Osteocyte (in vitro differentiated cells): ENCODE measurements at regions not wholly inside any gene's neighbourhood (a gene's known extent, or its start where the extent isn't known, plus 50 kb on each side); places are given as distances from the start of the nearest gene placed in this dataset.

Experiments
- DNase-seq: peaks from one replicate; pipeline ENCODE4 v3.0.0; 2021; ENCODE audit warnings: mixed read lengths; ENCODE audit not compliant: unreplicated experiment; ENCODE audit errors: extremely low spot score
- H3K27ac Mint-ChIP-seq: one replicate; pipeline ENCODE4 v1.8.0; 2021; ENCODE audit warnings: mild to moderate bottlenecking, mixed read lengths; ENCODE audit not compliant: unreplicated experiment
- H3K27me3 Mint-ChIP-seq: one replicate; pipeline ENCODE4 v1.8.0; 2021; ENCODE audit warnings: mixed read lengths; ENCODE audit not compliant: unreplicated experiment
- H3K36me3 Mint-ChIP-seq: one replicate; pipeline ENCODE4 v1.8.0; 2021; ENCODE audit warnings: mixed read lengths; ENCODE audit not compliant: unreplicated experiment
- H3K4me1 Mint-ChIP-seq: one replicate; pipeline ENCODE4 v1.8.0; 2021; ENCODE audit warnings: mixed read lengths; ENCODE audit not compliant: unreplicated experiment
- H3K4me3 Mint-ChIP-seq: one replicate; pipeline ENCODE4 v1.8.0; 2021; ENCODE audit warnings: mild to moderate bottlenecking, moderate library complexity, mixed read lengths; ENCODE audit not compliant: unreplicated experiment
- H3K9me3 Mint-ChIP-seq: one replicate; pipeline ENCODE4 v1.8.0; 2021; ENCODE audit warnings: mixed read lengths; ENCODE audit not compliant: unreplicated experiment
- TF ChIP-seq, protein P1 (sequence below): fragments of 200-600 bp; sonication (generic); IDR thresholded peaks from 2 replicates; pipeline ENCODE4 v1.5.0; 2021; ENCODE audit warnings: antibody characterized with exemption, mild to moderate bottlenecking, moderate library complexity

DNA sequence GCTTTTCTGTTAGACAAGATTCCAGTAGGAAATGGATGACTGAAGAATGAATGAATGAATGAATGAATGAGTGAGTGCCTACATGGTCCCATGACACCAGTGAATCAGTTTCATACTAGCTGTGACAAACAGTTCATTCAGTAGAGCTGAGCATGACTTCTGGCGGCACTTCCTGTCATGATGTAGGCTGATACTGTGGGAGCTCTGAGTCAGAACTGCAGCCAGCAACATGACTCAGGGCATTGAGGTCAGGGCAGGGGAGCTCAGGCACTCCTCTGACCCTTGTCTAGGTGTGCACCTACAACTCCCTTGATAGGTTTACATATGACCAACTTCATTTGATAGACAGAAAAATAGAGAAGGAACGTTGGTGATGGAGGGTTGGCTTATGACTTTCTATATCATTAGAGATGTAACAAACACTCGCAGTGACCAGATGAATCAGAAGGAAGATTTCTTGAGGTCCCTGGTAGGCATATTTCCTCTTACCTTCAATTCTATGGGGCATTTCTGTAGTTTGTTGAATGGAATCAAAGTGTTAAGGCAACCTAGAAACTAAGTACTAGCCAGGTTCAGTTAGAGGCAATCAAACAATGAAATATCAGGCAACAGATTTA, 139.3 kb upstream of the ARHGAP5 start:
- Mint-ChIP-seq H3K27ac (no peak overlapping the region), H3K4me1 (peaks cover 6% of the 10 kb centered on the region), H3K4me3 (no peak overlapping the region), H3K36me3 (no peaks in the 10 kb centered on the region), H3K27me3 (peaks cover 2% of the 10 kb centered on the region), H3K9me3 (no peaks in the 10 kb centered on the region)
- TF ChIP-seq, protein P1, sequence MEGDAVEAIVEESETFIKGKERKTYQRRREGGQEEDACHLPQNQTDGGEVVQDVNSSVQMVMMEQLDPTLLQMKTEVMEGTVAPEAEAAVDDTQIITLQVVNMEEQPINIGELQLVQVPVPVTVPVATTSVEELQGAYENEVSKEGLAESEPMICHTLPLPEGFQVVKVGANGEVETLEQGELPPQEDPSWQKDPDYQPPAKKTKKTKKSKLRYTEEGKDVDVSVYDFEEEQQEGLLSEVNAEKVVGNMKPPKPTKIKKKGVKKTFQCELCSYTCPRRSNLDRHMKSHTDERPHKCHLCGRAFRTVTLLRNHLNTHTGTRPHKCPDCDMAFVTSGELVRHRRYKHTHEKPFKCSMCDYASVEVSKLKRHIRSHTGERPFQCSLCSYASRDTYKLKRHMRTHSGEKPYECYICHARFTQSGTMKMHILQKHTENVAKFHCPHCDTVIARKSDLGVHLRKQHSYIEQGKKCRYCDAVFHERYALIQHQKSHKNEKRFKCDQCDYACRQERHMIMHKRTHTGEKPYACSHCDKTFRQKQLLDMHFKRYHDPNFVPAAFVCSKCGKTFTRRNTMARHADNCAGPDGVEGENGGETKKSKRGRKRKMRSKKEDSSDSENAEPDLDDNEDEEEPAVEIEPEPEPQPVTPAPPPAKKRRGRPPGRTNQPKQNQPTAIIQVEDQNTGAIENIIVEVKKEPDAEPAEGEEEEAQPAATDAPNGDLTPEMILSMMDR, result no peak
- no peak for DNase-seq

DNA sequence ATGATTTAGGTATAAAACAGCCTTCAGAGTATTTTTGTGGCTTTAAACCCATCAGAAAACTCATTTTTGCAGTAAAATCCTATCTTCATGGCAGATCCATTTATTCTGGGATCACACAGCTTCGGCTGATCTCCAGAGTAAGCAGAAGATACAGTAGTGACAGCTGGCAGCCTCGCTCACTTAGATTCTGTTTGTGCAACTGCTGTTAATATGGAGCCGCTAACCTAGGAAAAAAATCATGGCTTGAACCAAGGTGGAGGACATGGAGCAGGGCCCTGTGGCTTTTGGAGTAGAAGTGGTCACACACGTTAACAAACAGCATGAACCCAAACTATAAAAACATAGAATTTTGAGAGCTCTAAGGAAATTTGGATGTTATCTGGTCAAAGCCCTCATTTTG, 137.2 kb upstream of the ARHGAP5 start:
- no peaks in the 10 kb centered on the region for H3K9me3 Mint-ChIP-seq
- no peak overlapping the region for H3K27ac Mint-ChIP-seq
- H3K27me3 Mint-ChIP-seq, result peaks cover 2% of the 10 kb centered on the region
- H3K4me1 Mint-ChIP-seq, result peaks cover 2% of the 10 kb centered on the region
- no peak overlapping the region for H3K4me3 Mint-ChIP-seq
- no peak for DNase-seq
- no peaks in the 10 kb centered on the region for H3K36me3 Mint-ChIP-seq
- TF ChIP-seq, protein P1, result no peak

DNA sequence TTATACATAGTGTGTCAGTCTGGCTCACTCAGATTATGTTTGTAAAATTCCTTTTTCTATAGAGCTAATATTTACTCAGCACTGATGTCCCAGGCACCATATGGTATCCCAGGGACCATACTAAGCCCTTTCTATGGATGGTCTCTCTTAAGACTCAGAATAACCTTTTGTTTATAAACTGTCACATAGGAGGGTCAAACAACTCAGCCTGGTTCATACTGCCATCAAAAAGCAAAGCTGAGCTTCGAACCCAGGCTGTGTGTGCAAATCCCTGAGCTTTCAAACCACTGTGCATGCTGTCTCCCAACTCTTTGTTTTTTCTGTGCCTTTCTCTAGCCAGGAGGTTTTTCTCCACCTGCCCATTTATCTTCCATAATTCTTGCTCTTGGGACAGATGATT, 135.6 kb upstream of the ARHGAP5 start:
- no peaks in the 10 kb centered on the region for H3K4me1 Mint-ChIP-seq

DNA sequence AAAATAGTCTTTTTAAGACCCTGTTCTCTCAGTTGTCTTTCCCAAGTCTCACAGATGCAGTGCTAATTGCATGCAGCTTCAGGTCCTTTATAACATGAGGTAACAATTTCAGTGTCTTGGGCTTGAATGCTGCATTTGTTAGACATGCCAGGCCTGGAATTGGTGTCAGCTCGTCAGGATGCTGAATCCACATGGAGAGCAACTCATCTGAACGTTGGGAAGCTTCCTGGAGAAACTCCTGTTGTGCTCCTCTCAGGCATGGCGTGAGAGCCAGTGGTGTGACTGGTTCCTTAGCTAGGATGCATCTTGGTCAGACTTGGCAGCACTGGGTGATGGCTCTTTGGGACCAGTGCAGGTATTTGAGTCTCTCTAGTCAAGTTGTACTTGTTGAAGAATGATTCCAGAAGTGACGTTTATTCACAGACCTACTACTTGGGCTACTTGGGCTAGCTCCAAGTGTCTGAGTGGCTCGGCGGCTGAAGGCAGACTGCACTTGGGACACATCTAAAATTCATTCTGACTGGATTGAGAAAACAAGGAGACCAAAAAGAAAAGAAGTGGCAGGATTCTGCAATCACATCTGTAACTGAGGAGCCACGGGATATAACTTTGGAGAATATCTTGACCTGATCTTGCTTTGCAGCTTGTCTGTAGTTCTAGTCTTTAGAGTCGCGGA, 134.8 kb upstream of the ARHGAP5 start:
- Mint-ChIP-seq H3K9me3 (no peaks in the 10 kb centered on the region), H3K27ac (no peak overlapping the region), H3K4me1 (no peaks in the 10 kb centered on the region), H3K4me3 (no peak overlapping the region), H3K36me3 (no peaks in the 10 kb centered on the region), H3K27me3 (peaks cover 2% of the 10 kb centered on the region)
- DNase-seq, result no peak
- TF ChIP-seq, protein P1, result no peak

More for the DNA sequence above, 135.6 kb upstream of the ARHGAP5 start:
- TF ChIP-seq, protein P1, result no peak
- H3K4me3 Mint-ChIP-seq, result no peak overlapping the region
- no peaks in the 10 kb centered on the region for H3K36me3 Mint-ChIP-seq
- DNase-seq, result no peak
- no peak overlapping the region for H3K27ac Mint-ChIP-seq
- H3K27me3 Mint-ChIP-seq, result peaks cover 2% of the 10 kb centered on the region
- H3K9me3 Mint-ChIP-seq, result no peaks in the 10 kb centered on the region

DNA sequence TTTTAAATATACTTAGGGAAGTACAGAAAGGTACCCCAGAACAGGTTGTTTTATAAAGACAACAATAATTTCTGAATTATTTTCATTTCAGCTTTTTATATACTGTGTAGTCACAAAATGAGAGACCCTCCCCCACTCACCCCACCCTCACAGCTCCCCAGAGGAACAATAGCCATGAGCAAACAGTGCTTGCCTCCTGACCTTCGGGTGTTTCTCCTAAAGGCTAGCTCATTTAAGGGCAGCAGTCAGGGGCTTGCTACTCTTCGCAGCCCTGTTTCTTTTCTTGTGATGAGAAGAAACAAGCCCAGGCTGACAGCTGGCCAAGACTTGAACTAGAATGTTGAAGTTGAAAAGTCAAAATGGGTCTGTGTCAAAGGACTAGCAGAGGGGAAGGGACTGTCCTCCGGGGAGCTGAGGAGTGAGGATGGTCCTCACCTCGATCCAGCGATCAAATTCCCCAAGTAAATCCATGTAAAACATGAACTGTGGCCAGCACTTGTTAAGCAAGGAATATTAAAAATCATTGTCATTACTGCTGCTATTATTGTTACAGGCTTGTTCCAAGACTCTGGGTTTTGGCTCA, 133.8 kb upstream of the ARHGAP5 start:
- Mint-ChIP-seq H3K27me3 (peaks cover 2% of the 10 kb centered on the region), H3K9me3 (no peaks in the 10 kb centered on the region), H3K4me3 (no peak overlapping the region), H3K4me1 (no peaks in the 10 kb centered on the region), H3K27ac (no peak overlapping the region), H3K36me3 (no peaks in the 10 kb centered on the region)
- TF ChIP-seq, protein P1, result no peak
- no peak for DNase-seq
